HG03558 (cell line): ENCODE measurements at regions not wholly inside any gene's neighbourhood (a gene's known extent, or its start where the extent isn't known, plus 50 kb on each side); places are given as distances from the start of the nearest gene placed in this dataset.

Source experiments
- ATAC-seq: cut with Tn5 transposase; IDR thresholded peaks from one replicate; pipeline ENCODE4 v1.9.1; 2021; ENCODE audit warnings: moderate number of reproducible peaks; ENCODE audit not compliant: unreplicated experiment; ENCODE audit errors: extremely low read depth

- ATAC-seq: no peak
These were observed 171.4 kb downstream of the KITLG start for GRCh38 chr12:88408823-88409222.

- no peak for ATAC-seq
These were observed 171.0 kb downstream of the KITLG start for GRCh38 chr12:88409257-88409656.

- ATAC-seq: no peak
These were observed 168.6 kb downstream of the KITLG start for GRCh38 chr12:88411689-88412088.

DNA sequence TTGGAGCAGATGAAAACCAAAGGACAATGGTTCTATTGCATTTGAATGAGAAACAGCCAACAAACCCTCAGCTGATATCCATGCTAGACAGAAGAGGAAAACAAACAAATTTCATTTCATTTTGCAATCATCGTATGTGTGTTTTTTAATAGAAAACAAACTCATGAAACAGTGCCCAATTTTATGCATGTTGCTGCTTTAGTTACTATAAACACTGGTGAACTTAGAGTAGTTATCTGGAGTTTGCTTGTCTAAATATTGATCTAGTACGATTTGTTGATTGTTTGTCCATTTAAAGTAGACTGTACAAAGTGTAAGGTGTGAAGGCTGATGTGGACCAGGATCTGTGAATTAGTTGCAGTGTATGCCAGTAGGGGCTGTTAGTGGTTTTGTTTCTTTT is 166.6 kb downstream of the KITLG start:
- ATAC-seq: no peak

GRCh38 chr12:88416155-88416554 is 164.1 kb downstream of the KITLG start:
- ATAC-seq: no peak

GRCh38 chr12:88416786-88417185 is 163.5 kb downstream of the KITLG start:
- no peak for ATAC-seq

DNA sequence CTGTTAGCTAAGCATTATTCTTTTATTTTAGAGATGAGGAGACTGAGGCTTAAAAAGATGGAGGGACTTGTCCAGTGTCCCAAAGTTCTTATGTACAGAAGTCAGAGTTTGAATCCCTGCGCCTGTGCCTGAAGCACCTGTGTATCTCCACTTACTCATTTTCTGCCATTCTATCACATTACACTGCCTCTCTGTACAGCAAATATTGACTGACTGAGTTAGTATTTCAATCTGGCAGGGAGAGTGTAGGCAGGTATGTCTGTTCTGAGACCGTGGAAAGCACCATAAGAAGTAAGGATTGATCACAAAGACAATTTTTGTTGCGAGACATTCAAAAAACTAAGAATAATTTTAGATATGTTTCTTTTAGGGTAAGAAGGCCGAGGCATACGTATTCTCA is 162.7 kb downstream of the KITLG start:
- ATAC-seq: no peak

DNA sequence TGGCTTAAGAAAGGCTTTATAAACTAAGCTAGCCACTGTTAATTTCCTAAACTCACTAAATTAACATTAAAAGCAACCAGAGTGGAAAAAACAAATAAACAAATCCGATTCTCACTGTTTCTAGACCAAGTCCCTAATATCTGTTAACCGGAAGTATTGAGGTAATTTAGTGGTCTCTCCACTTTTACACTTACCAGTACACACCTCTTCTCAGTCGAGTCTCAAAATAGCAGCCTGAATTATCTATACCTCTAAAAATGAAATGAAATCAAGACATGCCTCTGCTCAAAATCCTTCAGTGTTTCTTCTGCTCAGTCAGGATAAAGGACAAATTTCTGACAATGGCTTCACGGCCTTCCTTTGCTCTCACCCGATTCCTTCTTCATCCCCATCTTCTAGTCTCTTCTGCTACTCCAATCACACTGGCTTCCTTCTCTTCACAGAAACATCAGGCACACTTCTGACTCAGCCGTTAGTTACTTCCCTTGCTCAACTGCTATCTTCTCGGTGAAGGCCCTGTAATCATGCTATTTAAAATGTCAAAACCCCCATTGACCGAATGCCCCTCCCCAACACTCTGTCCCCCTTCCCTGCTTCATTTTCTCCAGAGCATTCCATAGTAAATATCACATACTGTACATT is 161.3 kb downstream of the KITLG start:
- ATAC-seq: no peak

DNA sequence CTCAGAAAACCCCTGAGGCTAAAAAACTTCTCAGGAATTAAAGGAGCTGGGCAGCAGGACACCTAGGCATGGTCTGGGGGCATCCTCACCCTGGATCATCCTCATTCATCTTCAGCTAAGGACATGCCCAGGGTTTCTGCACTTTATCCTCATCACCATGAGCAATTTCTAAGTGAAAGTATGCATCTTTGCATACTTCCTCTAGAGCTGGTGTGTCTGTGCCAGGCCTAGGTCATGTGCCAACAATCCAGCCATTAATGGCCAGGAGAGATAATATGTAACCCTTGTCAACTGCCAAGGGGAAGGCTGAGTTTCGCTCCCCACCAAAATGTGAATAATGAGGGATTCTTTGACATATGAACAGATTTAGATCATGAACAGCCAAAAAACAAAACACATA is 160.5 kb downstream of the KITLG start:
- ATAC-seq: no peak

- no peak for ATAC-seq
These were observed 159.8 kb downstream of the KITLG start for GRCh38 chr12:88420457-88420856.

DNA sequence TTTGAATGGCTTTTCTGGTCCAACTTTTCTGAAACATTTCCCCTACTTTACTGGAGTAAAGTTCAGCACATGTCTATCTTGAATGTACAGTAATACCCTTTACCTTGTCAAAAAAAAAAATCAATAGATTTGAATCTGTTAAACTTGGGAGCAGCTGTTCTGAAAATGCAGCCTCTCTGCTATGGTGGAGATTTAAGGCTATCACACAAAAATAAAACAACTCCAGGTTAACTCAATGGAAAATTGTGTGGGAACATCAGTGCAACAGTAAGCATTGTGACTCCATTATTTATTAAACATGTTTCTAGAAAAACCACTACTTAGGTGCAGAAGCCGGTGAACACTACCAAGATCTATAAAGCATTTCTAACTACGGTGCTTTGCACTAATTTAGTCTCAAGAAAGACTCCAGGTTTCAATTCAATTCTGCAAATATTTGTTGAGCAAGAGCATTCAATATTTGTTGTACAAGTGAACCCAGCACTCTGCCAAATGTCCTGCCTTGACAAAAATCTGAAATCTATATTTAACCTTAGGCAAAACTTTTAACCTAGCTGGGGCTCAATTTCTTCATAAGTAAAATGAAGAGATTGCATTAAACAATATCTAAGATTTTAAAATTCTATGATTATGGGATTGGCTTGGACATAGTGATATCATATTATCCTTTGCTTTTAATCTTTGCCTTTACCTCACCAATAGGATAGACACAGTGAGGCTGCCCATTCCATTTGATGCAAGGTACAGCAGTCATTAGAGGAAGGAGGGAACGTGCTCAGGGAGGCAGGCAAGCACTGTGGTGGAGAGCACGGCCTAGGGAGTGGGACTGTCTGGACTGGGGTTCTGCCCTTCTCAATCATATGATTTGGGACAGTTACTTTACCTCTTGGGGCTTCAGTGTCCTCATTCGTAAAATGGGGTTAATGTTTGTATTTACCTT is 155.2 kb downstream of the KITLG start:
- no peak for ATAC-seq

GRCh38 chr12:88428350-88428749 is 151.9 kb downstream of the KITLG start:
- no peak for ATAC-seq

DNA sequence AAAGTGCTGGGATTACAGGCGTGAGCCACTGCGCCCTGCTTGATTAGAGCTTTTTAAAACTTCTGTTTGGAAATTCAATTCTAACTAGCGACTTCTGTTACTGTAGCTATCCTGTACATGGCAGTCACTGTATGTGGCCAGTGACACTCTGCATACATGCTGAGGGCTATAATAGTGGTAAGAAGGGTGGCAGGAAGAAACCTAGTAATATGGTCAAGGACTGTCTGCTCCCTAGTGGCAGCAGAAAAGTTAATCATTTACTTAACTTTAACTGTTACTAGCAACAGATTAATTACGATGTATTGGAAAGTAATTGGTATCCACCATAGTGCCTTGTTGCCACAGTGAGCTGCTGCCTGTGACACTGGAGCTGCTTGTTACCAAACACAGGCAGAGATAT is 149.0 kb downstream of the KITLG start:
- ATAC-seq: no peak

GRCh38 chr12:88432531-88433490 is 147.5 kb downstream of the KITLG start:
- no peak for ATAC-seq

- peak; percentile 75 for ATAC-seq
These were observed 146.1 kb downstream of the KITLG start for GRCh38 chr12:88433997-88434703.

GRCh38 chr12:88435334-88436076 is 144.8 kb downstream of the KITLG start:
- ATAC-seq: no peak

- no peak for ATAC-seq
These were observed 143.0 kb downstream of the KITLG start for GRCh38 chr12:88437226-88437625.
